Activated CD4-positive, alpha-beta T cell treated with anti-CD3 and anti-CD28 coated beads, Interleukin-2, Interleukin-4, amounts not matched to agents 100 ng/mL and 50 ng/mL, durations not matched to agents 16 hours and 8 hours (primary cell): ENCODE measurements at regions not wholly inside any gene's neighbourhood (a gene's known extent, or its start where the extent isn't known, plus 50 kb on each side); places are given as distances from the start of the nearest gene placed in this dataset.

Experiments
- DNase-seq: peaks from one replicate; pipeline ENCODE4 v3.0.0-alpha.2; 2020; ENCODE audit warnings: low spot score

GRCh38 chr5:2240118-2240904, 357.6 kb upstream of the IRX4 start:
- DNase-seq, result no peak

DNA sequence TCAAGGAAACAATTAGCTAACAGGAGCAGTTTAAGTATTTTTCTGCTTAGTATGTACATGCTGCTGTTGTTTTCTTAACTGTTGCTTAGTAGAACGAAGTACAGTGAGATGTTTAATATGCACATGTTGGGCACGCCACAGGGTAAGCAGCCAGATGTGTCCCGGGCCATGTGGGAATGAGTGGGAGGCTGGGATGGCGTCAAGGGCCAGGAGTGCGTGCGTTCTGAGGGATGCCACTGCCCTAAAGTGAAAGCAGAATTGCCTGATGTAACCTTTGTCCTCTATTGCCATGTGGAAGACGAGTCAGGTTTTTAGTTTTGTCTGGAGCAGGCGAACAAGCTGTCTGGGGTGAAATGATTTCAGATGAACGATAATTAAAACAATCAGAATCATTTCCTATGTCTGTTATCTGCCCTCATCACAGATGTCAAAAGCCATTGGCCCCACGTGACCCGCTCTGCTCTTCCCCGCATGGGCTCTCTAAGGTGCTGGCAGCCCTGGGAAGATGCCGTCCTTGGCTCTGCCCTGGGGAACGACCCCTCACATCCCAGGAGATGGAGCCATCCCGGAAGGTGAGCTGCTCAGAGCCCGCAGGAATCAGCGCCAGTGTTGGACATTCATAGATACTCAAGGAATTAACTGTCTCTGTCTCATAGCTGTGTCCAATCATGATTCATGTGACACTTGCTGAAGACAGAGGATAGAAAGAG, 356.6 kb upstream of the IRX4 start:
- DNase-seq, result no peak

DNA sequence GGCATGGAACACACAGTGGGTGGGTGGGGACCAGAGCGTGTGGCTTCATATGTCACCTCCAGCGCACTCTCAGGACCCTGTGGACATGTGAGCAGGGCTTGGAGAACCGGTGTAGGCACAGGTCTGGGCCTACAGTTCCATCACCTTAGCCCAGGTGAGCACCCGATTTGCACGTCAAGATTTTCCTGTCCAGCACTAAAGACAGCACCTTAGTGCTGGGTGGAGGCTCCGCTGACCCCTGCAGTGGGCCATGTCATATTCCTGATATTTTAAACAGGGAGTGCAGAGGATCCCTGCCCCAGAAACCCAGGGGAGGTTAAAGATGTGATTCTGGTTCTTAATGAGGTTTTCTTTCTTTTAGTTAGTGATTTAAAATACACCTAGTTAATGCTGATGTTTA, 356.0 kb upstream of the IRX4 start:
- DNase-seq, result no peak

- DNase-seq, result no peak
Observed at GRCh38 chr5:2227433-2227832, 344.7 kb upstream of the IRX4 start.

GRCh38 chr5:2224689-2225088, 342.0 kb upstream of the IRX4 start:
- DNase-seq, result no peak

- DNase-seq, result no peak
Observed at GRCh38 chr5:2223303-2223702, 340.6 kb upstream of the IRX4 start.

GRCh38 chr5:2222246-2222992, 339.7 kb upstream of the IRX4 start:
- no peak for DNase-seq

GRCh38 chr5:2221450-2221849, 338.7 kb upstream of the IRX4 start:
- DNase-seq, result no peak

DNA sequence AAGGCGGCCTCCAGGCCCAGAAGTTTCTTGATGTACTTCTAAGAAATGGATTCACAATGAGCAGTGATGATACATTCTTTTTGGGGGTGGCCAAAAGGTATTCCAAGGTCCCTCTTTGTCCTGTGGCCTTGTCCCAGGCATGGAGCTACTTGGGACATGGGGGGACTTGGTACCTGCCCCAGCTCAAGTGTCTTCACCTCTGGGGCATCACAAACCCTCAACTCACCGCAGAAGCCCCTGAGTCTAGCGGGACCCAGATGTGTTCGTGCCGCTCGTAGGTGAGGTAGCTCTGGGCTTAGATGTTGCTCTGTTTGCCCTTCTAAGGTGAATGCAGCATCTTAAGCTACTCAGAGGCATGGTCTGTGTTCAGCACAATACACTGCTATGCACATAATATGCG, 338.0 kb upstream of the IRX4 start:
- no peak for DNase-seq

- DNase-seq, result no peak
Observed at GRCh38 chr5:2219149-2219776, 336.5 kb upstream of the IRX4 start.

DNA sequence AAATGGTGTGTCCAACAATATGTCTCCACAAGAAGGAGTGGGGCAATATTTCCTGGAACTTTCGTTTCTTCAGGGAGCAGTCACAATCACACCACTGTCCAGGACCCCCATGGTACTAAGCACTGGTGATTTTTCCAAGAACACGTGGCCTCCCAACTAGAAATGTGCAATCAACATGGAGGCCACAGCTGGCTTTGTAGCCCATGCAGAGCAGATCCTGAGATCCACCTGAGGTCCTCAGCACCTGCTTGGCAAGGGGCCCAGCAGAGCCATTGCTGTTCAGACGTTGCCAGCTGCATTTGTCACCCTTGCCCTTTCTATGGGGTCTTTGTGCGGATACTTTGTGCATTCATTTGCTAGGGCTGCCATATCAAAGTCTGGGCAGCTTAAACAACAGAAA, 334.5 kb upstream of the IRX4 start:
- no peak for DNase-seq

- DNase-seq, result no peak
Observed at GRCh38 chr5:2214910-2215590, 332.3 kb upstream of the IRX4 start.

DNA sequence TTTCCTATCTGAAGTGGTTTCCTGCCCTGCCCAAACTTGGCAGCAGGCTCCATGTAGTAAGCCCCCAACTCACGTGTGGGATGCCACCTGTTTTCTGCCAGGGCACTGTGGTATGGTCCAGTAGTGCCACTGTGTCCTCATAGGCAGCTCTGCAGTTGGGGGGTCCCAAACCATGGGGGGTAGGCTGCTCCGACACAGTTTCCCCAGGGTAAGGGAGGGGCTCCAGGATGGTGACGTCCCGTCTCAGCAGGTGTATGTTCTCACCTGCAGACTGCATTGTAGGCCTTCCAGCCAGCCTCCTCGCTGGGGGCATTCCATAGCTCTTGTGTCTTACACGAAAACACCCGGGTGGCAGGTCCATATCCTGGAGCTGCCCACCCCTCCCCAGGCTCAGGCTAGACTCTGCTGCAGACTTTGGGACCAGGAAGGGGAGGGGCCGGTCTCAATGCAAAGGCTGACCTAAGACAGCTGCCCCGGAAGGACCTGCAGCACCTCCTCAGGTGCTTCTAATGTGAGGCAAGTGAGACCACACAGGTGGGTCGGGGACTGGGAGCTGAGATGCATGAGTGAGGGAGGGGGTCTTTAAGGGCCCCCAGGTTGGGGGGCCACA, 330.5 kb upstream of the IRX4 start:
- no peak for DNase-seq

GRCh38 chr5:2212481-2212880, 329.8 kb upstream of the IRX4 start:
- DNase-seq, result no peak

DNA sequence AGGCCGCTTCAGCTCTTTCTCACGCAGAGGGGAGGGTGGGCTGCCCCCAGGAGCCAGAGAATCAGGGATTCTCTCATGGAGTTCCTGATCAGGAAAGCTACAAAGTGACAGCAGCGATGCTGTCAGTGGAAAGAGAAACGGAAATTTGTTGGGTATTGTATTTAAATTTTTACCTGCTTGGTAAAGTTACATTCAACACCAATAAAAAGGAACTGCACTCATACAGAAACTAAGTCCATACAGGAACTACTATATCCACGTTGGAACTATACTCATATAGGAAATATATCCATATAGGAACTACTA, 325.5 kb upstream of the IRX4 start:
- no peak for DNase-seq

GRCh38 chr5:2207416-2208238, 324.9 kb upstream of the IRX4 start:
- no peak for DNase-seq

DNA sequence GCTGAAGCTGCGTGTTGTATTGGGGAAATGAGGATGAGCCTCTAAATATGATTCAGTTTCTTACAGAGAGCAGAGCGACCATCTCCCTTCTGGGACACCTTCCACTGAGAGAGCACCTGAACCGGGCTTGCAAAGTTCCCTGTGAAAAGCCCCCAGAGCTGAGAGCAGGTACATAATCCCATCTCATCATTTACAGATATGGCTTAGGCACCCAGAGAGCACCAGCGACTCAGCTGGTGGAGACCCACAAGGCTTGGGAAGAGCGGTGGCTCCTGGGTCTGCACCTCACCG, 324.3 kb upstream of the IRX4 start:
- DNase-seq, result no peak

- no peak for DNase-seq
Observed at GRCh38 chr5:2206293-2207108, 323.8 kb upstream of the IRX4 start.

DNA sequence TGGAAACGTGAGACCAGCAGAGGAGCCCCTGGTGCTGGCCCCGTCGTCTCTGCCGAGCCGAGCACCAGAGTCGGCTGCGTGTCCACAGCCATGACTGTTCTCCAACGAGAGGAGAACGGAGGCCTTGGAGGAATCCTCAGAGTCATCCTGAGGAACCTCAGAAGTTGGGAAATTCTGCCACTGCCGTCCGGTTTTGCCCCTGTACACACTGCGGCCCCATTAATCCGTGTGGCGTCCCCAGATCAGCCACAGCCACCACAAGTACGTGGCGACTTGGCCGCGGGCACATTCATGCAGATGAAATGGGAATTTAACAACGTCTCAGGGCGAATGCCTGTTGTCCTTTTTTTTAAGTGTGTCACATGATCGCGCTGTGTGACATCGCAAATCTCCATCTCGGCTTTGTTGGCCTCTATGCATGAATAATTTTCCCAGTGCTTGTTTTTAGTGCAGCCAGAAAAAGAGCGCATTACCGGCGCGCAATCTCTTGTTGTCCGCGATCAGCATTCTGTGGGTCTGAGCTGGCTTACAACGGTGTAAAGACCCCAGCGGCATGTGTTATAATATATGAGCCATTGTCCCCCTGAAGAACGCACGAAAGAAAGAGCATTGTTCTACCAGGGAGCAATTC, 323.0 kb upstream of the IRX4 start:
- no peak for DNase-seq

- DNase-seq, result no peak
Observed at GRCh38 chr5:2205185-2205585, 322.5 kb upstream of the IRX4 start.
